Prostate gland (tissue), 2 donors: ENCODE measurements at regions not wholly inside any gene's neighbourhood (a gene's known extent, or its start where the extent isn't known, plus 50 kb on each side); places are given as distances from the start of the nearest gene placed in this dataset.

Experiments used
- DNase-seq: peaks from one replicate; pipeline ENCODE4 v3.0.0-alpha.2; 2019; ENCODE audit warnings: low spot score
- H3K27ac ChIP-seq, 2 donors: fragments of 200-600 bp; sonication (generic); 2 replicates each; pipeline ENCODE4 v1.5.1; 2017 to 2019
- H3K27me3 ChIP-seq: fragments of 200-600 bp; sonication (generic); replicated peaks from 2 replicates; pipeline ENCODE4 v1.5.1; 2019; ENCODE audit not compliant: insufficient read depth
- H3K36me3 ChIP-seq, 2 donors: fragments of 200-600 bp; sonication (generic); 1 replicate in 1 of 2; 2 replicates in 1 of 2; pipeline versions ENCODE4 v1.5.1 to v1.8.1; 2017 to 2019
- H3K4me1 ChIP-seq: fragments of 200-600 bp; sonication (generic); replicated peaks from 2 replicates; pipeline ENCODE4 v1.5.1; 2019
- H3K4me3 ChIP-seq, 2 donors: fragments of 200-600 bp; sonication (generic); 2 replicates each; pipeline ENCODE4 v1.5.1; 2017 to 2019
- H3K9me3 ChIP-seq: fragments of 200-600 bp; sonication (generic); 2 replicates; pipeline ENCODE4 v1.5.1; 2017
- POLR2A ChIP-seq: fragments of 450-650 bp; IDR thresholded peaks from one replicate; pipeline ENCODE4 v1.6.1; 2016; ENCODE audit warnings: antibody characterized with exemption, mild to moderate bottlenecking
- POLR2AphosphoS5 ChIP-seq: sonication (generic); formaldehyde crosslinking; IDR thresholded peaks from one replicate; pipeline ENCODE4 v1.6.1; 2017; ENCODE audit warnings: antibody characterized with exemption
- WGBS: methylation state at CpG from one replicate; pipeline ENCODE4 v1.1.5; 2018; 5-methylcytosine and 5-hydroxymethylcytosine counted together
- intact Hi-C: fragments of 100-400 bp; cut with DNase I; formaldehyde crosslinking; loops from one replicate; pipeline ENCODE4 v1.14.2; 2022
- TF ChIP-seq, protein P1 (sequence below), 4 experiments: fragments of 200-600 bp in 2 of 4; fragments of 450-650 bp in 2 of 4; sonication (generic) in 2 of 4; IDR thresholded peaks; 1 replicate in 3 of 4; 2 replicates in 1 of 4; pipeline ENCODE4 v1.5.1; 2016 to 2019; ENCODE audit warnings: antibody characterized with exemption in 4 of 4, mild to moderate bottlenecking in 2 of 4, moderate library complexity in 2 of 4

DNA sequence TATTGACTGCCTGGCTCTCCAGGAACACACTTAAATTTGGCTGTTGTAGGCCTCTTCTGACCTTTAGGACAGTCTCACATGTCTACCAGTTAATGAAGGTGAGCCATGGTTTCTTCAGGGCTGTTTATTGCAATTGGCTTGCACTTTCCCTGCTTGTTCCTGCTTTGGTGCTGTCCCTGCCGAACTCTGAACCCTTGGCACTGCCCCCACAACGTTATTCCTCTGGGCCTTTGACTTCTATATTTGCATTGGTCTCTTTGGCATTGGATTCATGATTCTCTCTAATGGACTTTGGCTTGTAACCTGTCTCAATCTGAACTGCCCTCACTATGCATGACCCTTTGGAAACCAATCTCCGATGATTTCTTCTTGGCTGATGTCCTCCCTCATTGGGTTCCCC is 299.4 kb downstream of the UTP18 start:
- WGBS, result 78% methylated on average over 3 of the region's 3 CpGs

DNA sequence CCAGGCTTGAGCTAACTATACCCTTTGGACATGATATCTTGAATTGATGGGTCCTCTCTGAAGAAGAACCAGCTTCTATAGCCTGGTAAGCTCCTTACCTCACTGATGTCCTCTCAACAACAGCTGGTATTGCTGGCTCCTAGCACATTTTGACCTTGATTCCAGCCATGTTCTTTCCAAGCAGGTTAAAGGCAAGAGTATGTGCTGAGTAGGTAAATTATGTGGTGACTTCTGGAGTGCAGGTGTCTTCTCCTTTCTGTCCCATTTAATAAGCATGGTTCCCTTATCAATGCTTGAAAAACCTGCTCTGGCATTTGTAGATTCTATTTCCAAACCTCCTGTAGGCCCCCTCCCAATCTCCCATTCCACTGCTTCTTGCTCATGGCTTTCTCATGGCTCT is 300.1 kb downstream of the UTP18 start:
- TF ChIP-seq, protein P1, sequence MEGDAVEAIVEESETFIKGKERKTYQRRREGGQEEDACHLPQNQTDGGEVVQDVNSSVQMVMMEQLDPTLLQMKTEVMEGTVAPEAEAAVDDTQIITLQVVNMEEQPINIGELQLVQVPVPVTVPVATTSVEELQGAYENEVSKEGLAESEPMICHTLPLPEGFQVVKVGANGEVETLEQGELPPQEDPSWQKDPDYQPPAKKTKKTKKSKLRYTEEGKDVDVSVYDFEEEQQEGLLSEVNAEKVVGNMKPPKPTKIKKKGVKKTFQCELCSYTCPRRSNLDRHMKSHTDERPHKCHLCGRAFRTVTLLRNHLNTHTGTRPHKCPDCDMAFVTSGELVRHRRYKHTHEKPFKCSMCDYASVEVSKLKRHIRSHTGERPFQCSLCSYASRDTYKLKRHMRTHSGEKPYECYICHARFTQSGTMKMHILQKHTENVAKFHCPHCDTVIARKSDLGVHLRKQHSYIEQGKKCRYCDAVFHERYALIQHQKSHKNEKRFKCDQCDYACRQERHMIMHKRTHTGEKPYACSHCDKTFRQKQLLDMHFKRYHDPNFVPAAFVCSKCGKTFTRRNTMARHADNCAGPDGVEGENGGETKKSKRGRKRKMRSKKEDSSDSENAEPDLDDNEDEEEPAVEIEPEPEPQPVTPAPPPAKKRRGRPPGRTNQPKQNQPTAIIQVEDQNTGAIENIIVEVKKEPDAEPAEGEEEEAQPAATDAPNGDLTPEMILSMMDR (IDR thresholded peaks at IDR 0.05), result no peak
- TF ChIP-seq POLR2A, result no peak
- no peak for TF ChIP-seq POLR2AphosphoS5
- intact Hi-C loops, result no loop called here
- Histone ChIP-seq H3K27me3 (no peaks in the 10 kb centered on the region), H3K36me3 (no peaks in the 10 kb centered on the region), H3K9me3 (no peaks in the 10 kb centered on the region), H3K4me1 (no peaks in the 10 kb centered on the region), H3K27ac (no peak overlapping the region), H3K4me3 (no peak overlapping the region)
- no peak for DNase-seq

More for the DNA sequence above, 299.4 kb downstream of the UTP18 start:
- Histone ChIP-seq H3K4me3 (no peak overlapping the region), H3K4me1 (no peaks in the 10 kb centered on the region), H3K9me3 (no peaks in the 10 kb centered on the region), H3K27ac (no peak overlapping the region), H3K27me3 (no peaks in the 10 kb centered on the region), H3K36me3 (no peaks in the 10 kb centered on the region)
- intact Hi-C loops, result no loop called here
- DNase-seq, result no peak
- no peak for TF ChIP-seq POLR2AphosphoS5
- no peak for TF ChIP-seq POLR2A
- TF ChIP-seq, protein P1 (IDR thresholded peaks at IDR 0.05), result no peak

DNA sequence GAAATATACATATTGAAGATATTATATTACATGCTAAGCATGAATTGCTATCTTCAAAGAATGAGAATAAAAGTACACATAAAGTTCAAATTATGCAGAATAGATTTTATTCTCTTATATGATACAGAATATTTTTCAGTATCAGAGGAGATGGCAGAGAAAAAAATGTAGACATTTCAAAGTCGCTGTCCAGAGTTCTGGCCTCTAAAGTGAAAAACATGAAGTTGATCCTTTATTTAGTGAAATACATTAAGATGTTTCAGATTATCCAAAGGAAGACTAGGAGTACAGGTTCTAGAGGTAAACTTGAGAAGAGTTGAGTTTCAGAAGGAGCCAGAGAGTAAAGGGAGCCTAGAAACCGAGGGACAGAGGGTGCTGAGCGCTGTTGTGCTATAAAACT is 303.6 kb downstream of the UTP18 start:
- 65% methylated on average over 3 of the region's 3 CpGs for WGBS
- Histone ChIP-seq H3K27me3 (no peaks in the 10 kb centered on the region), H3K9me3 (no peaks in the 10 kb centered on the region), H3K4me1 (no peaks in the 10 kb centered on the region), H3K4me3 (no peak overlapping the region), H3K27ac (no peak overlapping the region), H3K36me3 (no peaks in the 10 kb centered on the region)
- no peak for TF ChIP-seq POLR2AphosphoS5
- no peak for TF ChIP-seq POLR2A
- TF ChIP-seq, protein P1 (IDR thresholded peaks at IDR 0.05), result no peak
- intact Hi-C loops, result no loop called here
- no peak for DNase-seq

DNA sequence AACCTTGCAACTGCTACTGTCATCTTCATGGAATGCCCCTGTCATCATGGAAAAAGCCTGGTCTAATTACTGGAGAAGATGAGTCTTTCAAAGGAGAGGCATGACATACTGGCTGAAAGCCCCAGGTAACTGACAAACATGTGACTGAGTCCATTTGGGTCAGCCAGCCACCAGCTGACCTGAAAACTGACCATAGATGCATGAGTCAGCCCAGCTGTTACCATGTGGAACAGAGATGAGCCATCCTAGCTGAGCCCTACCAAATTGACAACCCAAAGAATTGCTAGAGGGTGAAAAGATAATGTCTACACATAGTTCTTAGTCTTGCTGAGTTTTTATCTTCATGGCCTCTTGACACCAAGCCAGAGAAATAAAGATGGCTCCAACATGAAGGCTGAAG is 311.8 kb downstream of the UTP18 start:
- H3K4me1 ChIP-seq, result no peaks in the 10 kb centered on the region

More for the DNA sequence above, 311.8 kb downstream of the UTP18 start:
- no peaks in the 10 kb centered on the region for H3K9me3 ChIP-seq
- H3K4me3 ChIP-seq, result no peak overlapping the region
- H3K27ac ChIP-seq, result no peak overlapping the region
- H3K27me3 ChIP-seq, result no peaks in the 10 kb centered on the region
- H3K36me3 ChIP-seq, result no peaks in the 10 kb centered on the region
- TF ChIP-seq, protein P1 (IDR thresholded peaks at IDR 0.05), result no peak
- no peak for TF ChIP-seq POLR2A
- no peak for TF ChIP-seq POLR2AphosphoS5
- intact Hi-C loops, result no loop called here
- DNase-seq, result no peak
